ENCODE measurements at regions not wholly inside any gene's neighbourhood (a gene's known extent, or its start where the extent isn't known, plus 50 kb on each side); places are given as distances from the start of the nearest gene placed in this dataset.

GRCh38 chr13:97116754-97117153, 105.4 kb upstream of the MBNL2 start:
- 90% methylated on average over 1 of the region's 1 CpG for WGBS (ENCODE audit: missing lambda C conversion rate)
- H3K4me3 ChIP-seq, result no peak overlapping the region
- H3K4me1 ChIP-seq, result peaks cover 57% of the 10 kb centered on the region
- CTCF ChIA-PET, result interaction anchor here (12.6 kb wide), 1 partner anchor 94 kb away, joined by 171 read pairs; no protein-coding TSS in a partner anchor
- POLR2A ChIA-PET, result no interaction called here
- peak overlapping the region in 1 of 2 experiments; percentile 18; a peak in 1 of 6 replicates for H3K27ac ChIP-seq
- DNase-seq (ENCODE audit: low read depth in 1 of 2, low spot score in 1 of 2), result no peak
- H3K4me2 ChIP-seq, result peak overlapping the region; percentile 20; the same call in 1 of the 3 replicates
- H3K9me3 ChIP-seq, result no peaks in the 10 kb centered on the region
- no peak for TF ChIP-seq FOSB (CRISPR knock-in tag; IDR thresholded peaks at IDR 0.05)
- no peak for TF ChIP-seq ELK1 (IDR thresholded peaks at IDR 0.05; ENCODE audit: low read depth, low read length)
- ATAC-seq, result 0 out of 6 replicates have a peak, but pooled peaks of 1 of the 2 experiments have one; percentile 17
- no peak for FAIRE-seq

- TF ChIP-seq BHLHE40 (IDR thresholded peaks at IDR 0.05; ENCODE audit: low read depth, low read length), result no peak
- TF ChIP-seq HOXB5 (CRISPR knock-in tag; IDR thresholded peaks at IDR 0.05), result no peak
- no peak for TF ChIP-seq EP300 (IDR thresholded peaks at IDR 0.05)
- no peak for TF ChIP-seq KDM5A (IDR thresholded peaks at IDR 0.05)
- no peak for TF ChIP-seq ESRRA (IDR thresholded peaks at IDR 0.05; ENCODE audit: borderline replicate concordance, low read length)
- no peak for TF ChIP-seq PHF8 (IDR thresholded peaks at IDR 0.05; ENCODE audit: borderline replicate concordance, low read depth)
- TF ChIP-seq CBX8 (IDR thresholded peaks at IDR 0.05), result no peak
Measured at GRCh38 chr13:97117388-97117910, 104.7 kb upstream of the MBNL2 start.

GRCh38 chr13:97119943-97120342, 102.2 kb upstream of the MBNL2 start:
- ATAC-seq, result no peak
- Histone ChIP-seq H3K4me2 (no peak overlapping the region), H3K4me3 (no peak overlapping the region), H3K4me1 (peaks cover 69% of the 10 kb centered on the region), H3K9me3 (no peaks in the 10 kb centered on the region), H3K27ac (no peak overlapping the region; a peak in 1 of 6 replicates)
- FAIRE-seq, result no peak
- CTCF ChIA-PET, result interaction anchor here (1.2 to 3.8 kb wide), 2 partner anchors 10 to 225 kb away, joined by 3 to 20 read pairs; no protein-coding TSS in a partner anchor
- no peak for DNase-seq (ENCODE audit: low read depth in 1 of 2, low spot score in 1 of 2)
- TF ChIP-seq ZFP36 (IDR thresholded peaks at IDR 0.05; ENCODE audit: borderline replicate concordance, partially characterized antibody), result no peak
- TF ChIP-seq JUNB (IDR thresholded peaks at IDR 0.05), result no peak
- no peak for TF ChIP-seq KDM5A (IDR thresholded peaks at IDR 0.05)
- no peak for TF ChIP-seq ZSCAN20 (CRISPR knock-in tag; IDR thresholded peaks at IDR 0.05)
- no peak for TF ChIP-seq FOSL2 (IDR thresholded peaks at IDR 0.05)
- no peak for TF ChIP-seq FOSL2 (CRISPR knock-in tag; IDR thresholded peaks at IDR 0.05)
- no peak for TF ChIP-seq PBX3 (IDR thresholded peaks at IDR 0.05)
- no peak for TF ChIP-seq ZC3H11A (IDR thresholded peaks at IDR 0.05)
- no peak for TF ChIP-seq KDM1A (IDR thresholded peaks at IDR 0.05; ENCODE audit: low read depth)
- no peak for TF ChIP-seq TFCP2L1 (CRISPR knock-in tag; IDR thresholded peaks at IDR 0.05)
- no peak for TF ChIP-seq TP53 (CRISPR knock-in tag; IDR thresholded peaks at IDR 0.05)
- TF ChIP-seq MAFK (IDR thresholded peaks at IDR 0.05; ENCODE audit: partially characterized antibody), result no peak
- no peak for TF ChIP-seq REST (IDR thresholded peaks at IDR 0.05)
- TF ChIP-seq BHLHE40 (IDR thresholded peaks at IDR 0.05; ENCODE audit: low read depth, low read length), result no peak
- no peak for TF ChIP-seq CBX8 (IDR thresholded peaks at IDR 0.05)
- no peak for TF ChIP-seq POLR2AphosphoS2 (conservative IDR thresholded peaks at IDR 0.05; ENCODE audit: low read length)
- TF ChIP-seq MAZ (IDR thresholded peaks at IDR 0.05; ENCODE audit: borderline replicate concordance, low read depth, low read length), result no peak
- 96% methylated on average over 3 of the region's 3 CpGs for WGBS (ENCODE audit: missing lambda C conversion rate)
- POLR2A ChIA-PET, result no interaction called here

More at GRCh38 chr13:97117388-97117910, 104.7 kb upstream of the MBNL2 start:
- 91% methylated on average over 5 of the region's 5 CpGs for WGBS (ENCODE audit: missing lambda C conversion rate)
- DNase-seq (ENCODE audit: low read depth in 1 of 2, low spot score in 1 of 2) (no peak), FAIRE-seq (no peak), ATAC-seq (no peak)
- Histone ChIP-seq H3K27ac (peak overlapping the region in 1 of 2 experiments; percentile 35; a peak in 1 of 6 replicates), H3K4me2 (no peak overlapping the region), H3K4me3 (no peak overlapping the region), H3K4me1 (peaks cover 59% of the 10 kb centered on the region), H3K9me3 (no peaks in the 10 kb centered on the region)
- ChIA-PET CTCF (interaction anchor here (3.8 to 12.6 kb wide), 2 partner anchors 8 to 93 kb away, joined by 20 to 171 read pairs; no protein-coding TSS in a partner anchor), POLR2A (no interaction called here)

All from A549 (cell line).